UCSD-AML1 (cell line): ENCODE measurements at regions not wholly inside any gene's neighbourhood (a gene's known extent, or its start where the extent isn't known, plus 50 kb on each side); places are given as distances from the start of the nearest gene placed in this dataset.
"Not testable (repeated sequence)": the region's sequence is repeated elsewhere in the genome, so short reads cannot be mapped to it uniquely, and the experiment has no call there.

Experiments used
- DNase-seq: peaks from one replicate; lab custom pipeline; 2025; ENCODE audit not compliant: unreplicated experiment; lab: John Stamatoyannopoulos, UW

DNA sequence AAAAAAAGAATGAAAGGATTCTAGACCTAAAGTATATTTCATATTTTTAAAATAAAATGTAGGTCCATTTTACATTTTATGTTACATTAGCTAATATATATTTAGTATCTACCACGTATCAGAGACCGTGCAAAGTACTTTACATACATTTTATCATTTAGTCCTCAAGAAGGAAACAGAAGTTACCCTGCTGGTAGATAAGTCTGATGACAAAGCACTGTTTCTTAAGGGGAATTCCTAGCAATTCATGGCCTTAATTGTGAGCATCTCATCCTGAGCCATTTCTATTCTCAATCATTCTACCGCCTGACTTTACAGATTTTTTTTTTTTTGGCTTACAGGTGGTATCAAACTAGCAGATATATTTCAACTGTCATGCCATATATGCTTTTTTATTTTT is 367.7 kb downstream of the PRELID2 start:
- DNase-seq, result no peak

DNA sequence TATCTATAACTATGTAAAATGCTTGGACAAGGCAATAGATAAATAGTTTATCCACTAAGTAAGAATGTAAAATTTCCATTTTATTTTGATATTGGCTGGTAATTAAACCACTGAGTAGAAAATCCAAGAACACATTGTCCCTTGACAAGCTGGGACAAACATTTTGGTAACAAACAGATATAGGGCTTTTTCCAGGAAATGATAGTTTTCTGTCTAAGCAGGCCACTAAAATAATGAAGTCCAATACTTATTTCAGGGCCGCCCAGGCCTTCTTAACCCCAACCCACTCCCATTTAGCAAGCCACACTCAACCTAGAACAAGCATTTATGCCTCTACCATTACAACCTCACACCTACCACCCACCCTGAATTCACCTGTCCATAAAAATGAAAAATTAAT is 368.6 kb downstream of the PRELID2 start:
- DNase-seq, result no peak

DNA sequence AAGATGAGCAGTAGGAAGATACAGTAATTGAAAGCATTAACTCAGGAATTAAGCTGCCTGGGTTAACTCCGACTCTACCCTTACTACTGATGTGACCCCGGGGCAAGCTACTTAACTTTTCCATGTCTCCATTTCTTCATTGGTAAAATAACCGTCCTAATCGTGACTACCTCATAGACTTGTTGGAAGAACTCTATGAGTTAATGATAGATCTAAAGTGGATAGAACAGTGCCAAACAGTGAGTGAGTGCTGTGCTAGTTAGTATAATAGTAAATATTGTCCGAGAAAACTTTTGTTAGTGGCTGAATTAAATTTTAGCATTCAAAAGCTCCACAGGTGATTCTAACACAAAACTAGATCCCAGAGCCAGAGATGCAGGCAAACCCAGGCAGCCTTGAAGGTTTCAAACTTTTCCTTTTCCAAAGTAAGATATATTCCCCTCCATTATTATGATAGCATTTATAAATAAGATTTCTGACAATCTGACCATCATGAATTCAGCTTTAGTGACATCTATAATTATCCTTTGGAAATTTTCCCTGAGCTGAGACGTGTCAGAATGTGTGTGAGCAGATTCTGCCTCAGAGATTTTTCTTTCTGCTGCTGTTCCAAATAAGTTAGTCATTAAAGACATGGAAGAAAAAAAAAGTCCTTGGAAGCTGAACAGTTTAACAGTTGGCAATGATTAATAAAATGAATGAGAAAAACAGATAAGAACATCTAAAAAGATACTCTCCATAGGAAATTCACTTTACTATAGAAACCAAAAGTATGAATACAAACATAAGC is 369.5 kb downstream of the PRELID2 start:
- no peak for DNase-seq

DNA sequence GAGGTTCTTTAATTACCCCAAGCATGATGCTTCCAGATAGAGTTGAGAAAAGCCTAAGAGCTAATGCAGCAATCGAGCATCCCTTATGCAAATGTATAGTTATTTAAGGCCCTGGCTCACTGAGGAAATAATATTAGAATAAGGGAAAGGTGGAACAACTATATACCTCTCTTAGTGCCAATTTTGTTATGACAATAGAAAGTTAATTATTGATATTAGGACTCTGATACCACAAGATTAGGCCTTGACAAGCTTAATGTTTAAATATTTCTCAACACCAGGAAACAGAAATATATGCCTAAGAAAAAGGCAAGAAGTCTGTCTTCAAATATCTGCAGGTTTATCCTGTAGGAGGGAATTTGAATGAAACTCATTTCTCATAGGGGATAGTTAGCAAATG is 371.0 kb downstream of the PRELID2 start:
- DNase-seq, result no peak

DNA sequence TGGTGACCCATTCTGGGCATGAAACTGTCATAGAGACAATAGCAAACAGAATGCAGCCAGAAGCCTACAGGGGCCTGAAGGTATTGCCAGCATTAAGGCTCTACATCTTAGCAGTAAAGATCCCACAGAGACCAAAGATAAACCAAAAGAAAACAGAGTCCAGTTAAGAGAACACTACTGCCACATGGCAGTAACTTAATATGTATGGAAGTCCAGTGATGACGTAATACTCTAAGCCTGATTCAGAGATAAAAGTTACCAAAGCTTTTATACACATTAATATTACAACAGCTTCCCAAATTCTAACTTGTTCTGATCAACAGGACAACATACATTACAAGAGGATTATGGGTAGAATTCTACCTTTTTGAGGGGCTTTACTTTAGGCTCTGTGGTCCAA is 371.5 kb downstream of the PRELID2 start:
- no peak for DNase-seq

DNA sequence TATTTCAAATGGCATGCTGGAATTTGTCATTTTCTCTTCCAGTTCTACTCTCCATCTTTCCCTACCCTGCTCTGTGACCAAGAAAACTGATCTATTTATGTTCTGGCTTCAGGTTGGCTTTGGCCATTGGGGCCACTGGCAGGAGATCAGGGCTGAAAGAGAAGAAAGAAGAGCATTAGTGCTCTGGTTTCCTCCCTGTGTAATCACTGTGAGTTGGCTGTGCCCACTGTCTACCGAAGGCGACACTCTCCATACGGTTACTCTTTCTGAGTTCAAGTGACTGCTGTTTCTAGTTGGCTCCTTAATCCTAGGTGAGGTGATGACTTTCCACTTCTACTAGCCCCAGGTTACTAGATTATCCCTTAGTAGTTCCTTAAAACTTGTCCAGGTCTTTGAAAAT is 372.6 kb downstream of the PRELID2 start:
- no peak for DNase-seq

DNA sequence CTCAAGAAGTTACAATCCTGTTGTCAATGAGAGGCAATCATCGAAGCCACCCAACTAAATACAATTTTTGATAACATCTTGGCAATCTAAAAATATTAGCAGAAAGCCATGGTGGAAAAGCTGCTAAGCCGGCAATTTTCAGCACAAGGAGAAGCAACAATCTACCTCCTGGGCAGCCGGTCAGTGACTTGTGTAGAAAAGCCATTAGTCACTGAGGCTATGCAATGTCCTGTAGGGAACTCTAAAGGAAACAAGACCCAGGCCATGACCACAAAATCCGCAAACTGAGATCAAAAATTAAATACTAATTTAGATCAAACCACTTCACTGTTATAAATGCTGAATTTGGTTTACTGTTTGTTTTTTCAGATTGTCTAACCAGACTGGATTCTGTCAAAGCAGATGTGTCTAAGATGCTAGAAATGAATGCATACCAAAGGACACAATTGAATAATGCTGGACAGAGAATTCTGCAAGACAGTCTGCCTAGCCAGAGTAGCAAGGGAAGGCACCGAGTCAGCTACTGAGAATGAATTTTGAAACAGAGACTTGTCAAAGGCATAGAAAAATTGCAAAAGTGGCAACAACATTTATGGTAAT is 384.8 kb downstream of the PRELID2 start:
- no peak for DNase-seq

DNA sequence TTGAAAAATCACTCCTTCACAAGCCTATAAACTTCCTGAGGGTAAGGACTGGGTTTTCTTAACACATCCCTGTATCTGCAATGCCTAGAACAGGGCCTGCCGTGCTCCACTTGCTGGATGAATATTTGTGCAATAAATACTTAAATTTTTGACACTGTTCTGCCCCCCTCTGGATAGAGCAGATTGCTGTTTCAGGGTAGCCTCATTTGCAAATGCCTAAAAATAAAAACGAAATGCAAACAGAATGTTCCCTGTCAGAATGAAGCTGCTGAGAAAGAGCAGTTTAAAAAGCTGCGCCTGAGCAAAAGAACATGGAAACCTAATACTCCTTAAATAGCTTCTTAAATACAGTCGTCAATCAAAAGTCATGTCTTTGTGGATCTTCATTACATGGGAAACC is 385.3 kb downstream of the PRELID2 start:
- DNase-seq, result no peak

DNA sequence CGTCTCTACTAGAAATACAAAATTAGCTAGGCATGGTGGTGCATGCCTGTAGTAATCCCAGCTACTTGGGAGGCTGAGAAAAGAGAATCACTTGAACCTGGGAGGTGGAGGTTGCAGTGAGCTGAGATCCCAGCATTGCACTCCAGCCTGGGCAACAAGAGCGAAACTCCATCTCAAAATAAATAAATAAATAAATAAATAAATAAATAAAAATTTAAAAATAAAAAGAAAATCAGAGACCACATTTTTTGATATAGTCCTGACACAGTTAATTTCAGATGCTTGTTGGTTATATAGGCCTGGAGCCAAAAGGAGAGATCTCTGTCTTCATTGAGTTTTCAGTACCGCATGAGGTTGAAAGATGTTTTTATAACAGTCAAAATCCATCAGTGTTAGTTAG is 388.3 kb downstream of the PRELID2 start:
- not testable (repeated sequence) for DNase-seq

DNA sequence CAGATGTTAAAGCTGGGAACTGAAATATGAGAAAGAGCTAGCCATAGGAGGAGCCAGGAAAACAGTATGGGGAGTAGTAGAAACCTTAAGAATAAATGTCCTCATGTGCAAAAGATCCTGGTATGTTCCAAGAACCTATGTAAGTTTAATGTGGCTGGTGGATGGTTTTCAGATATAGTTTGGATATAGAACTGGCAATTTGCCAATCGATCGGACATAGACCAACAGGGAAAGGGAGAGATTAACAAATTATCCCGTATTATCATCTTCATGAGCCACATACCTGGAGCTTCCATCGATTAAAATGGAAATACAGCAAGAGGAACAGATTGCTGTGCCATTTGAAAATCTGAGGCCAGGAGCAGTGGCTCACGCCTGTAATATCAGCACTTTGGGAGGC is 388.7 kb downstream of the PRELID2 start:
- no peak for DNase-seq

DNA sequence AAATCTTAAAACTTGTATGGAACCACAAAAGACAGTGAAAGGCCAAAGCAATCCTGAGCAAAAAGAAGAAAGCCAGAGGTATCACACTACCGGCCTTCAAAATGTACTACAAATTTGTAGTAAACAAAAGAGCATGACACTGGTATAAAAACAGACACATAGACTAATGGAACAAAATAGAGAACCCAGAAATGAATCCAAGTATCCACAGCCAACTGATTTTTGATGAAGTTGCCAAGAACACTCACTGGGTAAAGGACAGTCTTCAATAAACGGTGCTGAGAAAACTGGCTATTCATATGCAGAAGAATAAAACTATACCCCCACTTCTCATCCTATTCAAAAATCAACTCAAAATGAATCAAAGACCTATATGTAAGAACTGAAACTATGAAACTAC is 390.1 kb downstream of the PRELID2 start:
- DNase-seq, result no peak

DNA sequence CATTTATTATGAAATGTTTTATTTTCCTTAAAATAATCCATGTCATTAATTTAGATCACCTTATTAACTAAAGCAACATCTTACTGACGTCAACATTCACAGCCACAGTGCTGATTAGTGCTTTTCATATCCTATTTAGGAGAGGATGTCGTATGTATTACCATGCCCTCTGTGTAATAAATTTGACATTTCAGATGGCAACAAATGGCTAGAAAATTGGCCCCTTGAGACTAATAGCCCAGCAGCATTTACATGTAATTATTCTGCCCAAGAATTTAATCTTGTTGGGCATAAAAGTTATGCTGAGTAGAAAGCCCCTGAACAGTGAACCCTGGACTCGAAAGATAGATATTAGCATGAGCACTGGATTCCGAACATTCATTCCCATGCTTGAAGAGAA is 391.2 kb downstream of the PRELID2 start:
- DNase-seq, result no peak

DNA sequence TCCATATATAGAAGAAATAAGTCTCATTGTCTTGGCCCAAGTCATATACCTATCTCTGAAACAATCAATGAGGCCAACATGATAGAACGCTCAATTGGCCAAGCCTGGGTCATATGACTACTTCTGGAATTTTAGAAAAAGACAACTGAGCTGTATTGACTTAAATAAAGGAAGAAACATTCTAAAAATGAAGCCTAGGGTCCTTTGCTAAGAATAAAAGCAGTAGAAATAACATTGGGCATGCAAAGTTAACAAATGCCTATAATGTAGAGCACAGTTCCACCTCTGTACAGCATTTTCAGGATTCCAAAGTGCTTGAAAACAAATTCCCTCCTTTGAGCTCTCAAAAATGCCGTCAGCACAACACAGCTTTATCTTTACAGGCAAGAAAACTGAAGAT is 391.8 kb downstream of the PRELID2 start:
- no peak for DNase-seq

DNA sequence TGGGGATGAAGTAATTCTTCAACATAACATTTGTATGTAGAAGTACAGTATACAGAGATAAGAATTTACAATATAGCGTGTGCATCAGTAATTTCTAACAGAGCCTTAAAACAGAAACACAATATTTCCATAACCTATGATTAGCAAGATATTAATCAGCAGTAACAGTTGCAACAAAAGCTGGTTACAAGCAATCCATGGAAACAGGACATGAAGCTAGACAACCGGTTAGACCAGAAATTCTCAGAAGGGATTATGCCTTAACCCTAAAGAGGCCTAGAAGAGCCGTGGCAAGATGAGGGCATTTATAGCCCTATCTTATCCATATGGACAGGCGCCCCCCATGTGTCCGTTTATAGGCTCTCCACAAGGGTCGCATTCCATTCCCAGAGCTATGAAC is 392.5 kb downstream of the PRELID2 start:
- DNase-seq, result not testable (repeated sequence)

DNA sequence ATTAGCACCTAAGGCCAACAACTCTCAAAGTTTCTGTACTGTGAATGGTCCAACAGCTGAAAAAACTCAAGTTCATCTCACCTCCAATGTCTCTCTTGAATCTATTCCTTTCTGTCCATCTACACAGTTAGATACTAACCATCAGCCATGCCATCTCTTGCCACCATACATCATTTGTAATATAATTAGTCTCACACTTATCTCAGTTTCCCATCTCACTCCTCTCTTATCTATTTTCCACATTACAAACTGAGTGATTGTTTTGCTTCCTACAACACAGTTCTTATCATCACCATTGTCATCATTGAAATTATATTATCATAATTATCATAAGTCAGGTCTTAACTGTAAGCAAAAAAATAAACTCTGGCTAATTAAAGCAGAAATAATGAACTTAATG is 393.9 kb downstream of the PRELID2 start:
- no peak for DNase-seq

DNA sequence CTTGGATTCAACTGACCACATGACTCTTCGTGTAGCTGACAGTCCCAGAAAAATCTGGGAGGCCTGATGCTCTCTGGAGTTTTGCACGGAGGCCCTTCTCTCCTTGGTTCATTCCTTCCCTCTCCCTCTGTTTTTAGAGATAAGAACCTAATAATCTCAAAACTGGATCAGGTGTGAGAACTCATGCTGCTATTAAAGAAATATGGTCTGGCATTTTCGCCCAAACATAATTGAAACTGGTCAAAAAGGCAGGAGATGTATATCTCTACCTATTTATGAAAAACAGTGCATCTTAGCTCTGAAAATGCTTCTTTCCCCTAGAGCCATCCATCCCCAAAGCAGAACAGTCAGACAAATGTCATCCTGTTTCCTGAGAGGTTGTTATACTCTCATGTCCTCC is 397.5 kb downstream of the PRELID2 start:
- DNase-seq, result no peak

DNA sequence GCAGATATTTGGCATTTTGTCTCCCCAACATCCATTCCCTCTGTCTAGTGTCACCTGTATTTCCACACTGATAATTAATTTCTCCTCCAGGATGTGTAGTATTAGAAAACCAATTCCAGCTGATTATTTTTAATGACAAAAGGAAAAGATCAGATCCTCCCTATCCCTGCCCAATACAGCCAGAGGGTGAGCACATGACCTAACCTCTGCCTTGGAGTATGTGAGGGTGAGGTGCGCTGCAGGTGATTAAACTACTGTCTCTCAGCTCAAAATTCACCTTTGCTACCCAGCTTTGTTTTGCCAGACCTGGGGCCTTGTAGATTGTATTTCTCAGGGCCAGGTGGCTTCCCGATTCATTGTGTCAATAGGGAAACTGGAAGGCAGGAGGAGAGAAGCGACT is 402.1 kb downstream of the PRELID2 start:
- DNase-seq, result no peak

DNA sequence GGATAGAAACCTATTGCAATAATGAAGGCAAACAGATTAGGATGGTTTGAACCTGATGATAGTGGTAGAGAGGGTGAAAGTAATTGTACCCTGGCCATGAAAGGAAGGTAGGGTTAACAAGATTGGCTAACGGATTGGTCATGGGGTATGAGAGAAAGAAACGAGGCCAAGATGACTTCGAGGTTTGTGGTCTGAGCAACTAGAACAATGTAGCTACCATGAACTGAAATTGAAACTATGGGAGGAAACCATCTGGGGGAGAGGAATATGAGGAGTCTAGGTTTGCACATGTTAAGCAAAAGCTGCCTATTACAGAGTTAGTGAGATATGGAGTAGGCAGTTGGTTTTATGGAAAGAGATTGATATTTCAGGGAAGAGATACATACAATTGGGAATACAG is 406.0 kb downstream of the PRELID2 start:
- no peak for DNase-seq

DNA sequence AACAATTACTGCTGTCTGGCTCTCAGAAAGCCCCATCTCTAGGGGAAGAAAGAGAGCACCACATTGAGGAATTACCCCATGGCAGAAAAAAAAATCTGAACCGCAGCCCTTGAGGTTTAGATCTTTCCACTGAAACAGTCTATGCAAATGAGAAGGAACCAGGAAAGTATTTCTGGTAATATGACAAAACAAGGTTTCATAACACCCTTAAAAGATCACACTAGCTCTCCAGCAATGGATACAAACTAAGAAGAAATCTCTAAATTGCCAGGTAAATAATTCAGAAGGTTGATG is 427.1 kb downstream of the PRELID2 start:
- no peak for DNase-seq

DNA sequence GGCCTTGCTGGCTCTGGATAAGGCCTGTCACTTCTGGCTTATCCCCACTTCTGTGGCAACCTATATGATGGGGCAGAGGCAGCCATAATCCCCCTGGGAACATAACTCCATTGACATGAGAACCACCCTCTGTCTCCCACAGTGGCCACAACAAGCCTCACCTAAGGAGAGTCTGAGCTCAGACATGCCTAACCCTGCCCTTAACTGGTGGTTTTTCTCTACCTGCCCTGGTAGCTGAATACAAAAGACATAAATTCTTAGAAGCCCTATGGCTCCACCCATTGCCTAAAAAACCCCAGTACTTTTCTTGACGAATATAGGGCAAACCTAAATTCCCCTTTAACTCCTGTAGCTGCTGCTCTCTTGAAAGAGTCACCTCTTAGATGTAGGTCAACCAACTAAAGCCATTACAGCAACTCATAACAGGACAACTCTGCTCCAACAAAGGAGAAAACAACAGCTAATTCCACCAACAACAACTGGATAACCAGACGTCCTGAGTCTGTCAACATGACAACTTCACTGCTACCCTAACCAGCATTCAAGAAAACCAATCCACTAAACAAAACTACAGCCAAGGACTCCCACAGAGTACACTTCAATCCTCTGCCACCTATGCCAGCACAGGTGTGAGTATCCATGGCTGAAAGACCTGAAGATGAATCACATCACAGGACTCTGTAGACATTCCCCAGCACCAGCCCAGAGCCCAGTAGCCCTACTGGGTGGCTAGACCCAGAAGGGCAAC is 427.7 kb downstream of the PRELID2 start:
- no peak for DNase-seq

DNA sequence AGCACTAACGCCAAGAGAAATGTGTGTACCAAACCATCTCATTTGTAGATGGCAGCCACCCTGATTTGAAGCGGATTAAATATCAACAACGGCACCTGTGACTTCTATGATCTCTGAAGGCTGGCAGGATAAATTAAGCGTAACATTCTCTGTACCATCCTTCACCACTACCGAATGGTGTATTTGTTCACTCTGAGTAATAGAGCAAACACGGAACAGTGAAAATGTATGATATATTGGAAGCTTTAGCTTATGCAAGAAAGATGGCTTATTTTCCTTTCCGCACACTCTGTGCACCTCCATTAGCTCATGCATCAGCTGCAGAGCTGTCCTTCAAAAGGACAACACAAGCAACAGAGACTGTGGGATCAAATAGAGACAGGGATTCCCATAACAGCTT is 431.1 kb downstream of the PRELID2 start:
- no peak for DNase-seq

DNA sequence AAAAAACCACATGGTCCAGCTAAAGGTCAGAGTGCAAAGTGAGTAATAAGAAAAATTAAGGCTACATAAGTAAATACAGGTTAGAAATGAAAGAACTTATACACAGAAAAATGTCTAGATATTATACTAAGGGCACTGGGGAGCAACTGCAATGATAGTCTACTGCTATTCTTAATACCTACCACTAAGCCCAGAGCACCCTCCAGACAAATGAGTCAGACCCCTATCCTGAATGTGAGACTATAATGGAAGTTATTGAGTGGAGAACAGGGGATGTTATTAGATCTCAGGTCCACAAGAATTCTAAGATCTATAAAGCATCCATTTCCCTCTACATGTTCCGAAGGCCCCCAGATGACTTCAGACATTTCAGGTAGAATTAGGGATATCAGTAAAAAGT is 438.3 kb downstream of the PRELID2 start:
- no peak for DNase-seq
